WTC11 (cell line): ENCODE measurements at regions not wholly inside any gene's neighbourhood (a gene's known extent, or its start where the extent isn't known, plus 50 kb on each side); places are given as distances from the start of the nearest gene placed in this dataset.
A peak's percentile ranks its signal among the peaks of the same experiment; 100 is the strongest.

Experiments used
- ATAC-seq: fragments of 200-7000 bp; cut with Tn5 transposase; 2 replicates; pipeline ENCODE4 v1.10.0; 2021; ENCODE audit warnings: mild to moderate bottlenecking, moderate library complexity
- CTCF ChIA-PET: fragments of 300-600 bp; sonication (Branson Sonifier 250); formaldehyde crosslinking; loops from one replicate; lab custom pipeline; 2021; ENCODE audit warnings: antibody characterized with exemption; lab: Charles Lee
- POLR2A ChIA-PET: fragments of 350-600 bp; sonication (Branson Sonifier 250); formaldehyde crosslinking; loops from one replicate; lab custom pipeline; 2021; ENCODE audit warnings: antibody characterized with exemption; lab: Charles Lee
- DNase-seq: peaks from one replicate; pipeline ENCODE4 v3.0.0; 2021; ENCODE audit warnings: low spot score
- H3K27ac Mint-ChIP-seq: 2 replicates; pipeline ENCODE4 v1.8.0; 2021; ENCODE audit warnings: mixed read lengths
- H3K27me3 Mint-ChIP-seq: 2 replicates; pipeline ENCODE4 v1.8.0; 2021; ENCODE audit warnings: low read depth, mild to moderate bottlenecking, moderate library complexity, mixed read lengths
- H3K36me3 Mint-ChIP-seq: 2 replicates; pipeline ENCODE4 v1.8.0; 2021; ENCODE audit warnings: mixed read lengths
- H3K4me1 Mint-ChIP-seq: 2 replicates; pipeline ENCODE4 v1.8.0; 2022; ENCODE audit warnings: mixed read lengths
- H3K4me3 Mint-ChIP-seq: 2 replicates; pipeline ENCODE4 v1.8.0; 2021; ENCODE audit warnings: mild to moderate bottlenecking, moderate library complexity, mixed read lengths
- H3K9me3 Mint-ChIP-seq: 2 replicates; pipeline ENCODE4 v1.8.0; 2021; ENCODE audit warnings: mixed read lengths
- AR ChIP-seq: fragments of 250-450 bp; sonication (Bioruptor Pico); IDR thresholded peaks from 2 replicates; pipeline ENCODE4 v1.9.0; 2021; ENCODE audit warnings: mild to moderate bottlenecking
- CDX4 ChIP-seq: fragments of 250-450 bp; sonication (Bioruptor Pico); IDR thresholded peaks from 2 replicates; pipeline ENCODE4 v1.9.0; 2021; ENCODE audit warnings: moderate library complexity, mild to moderate bottlenecking, inconsistent platforms, borderline replicate concordance
- FOXK1 ChIP-seq: sonication (generic); formaldehyde crosslinking; IDR thresholded peaks from 2 replicates; pipeline ENCODE4 v1.8.0; 2022; ENCODE audit warnings: mild to moderate bottlenecking, moderate library complexity, missing genetic modification reagents
- GTF2I ChIP-seq: fragments of 250-450 bp; sonication (Bioruptor Pico); conservative IDR thresholded peaks from 2 replicates; pipeline ENCODE4 v1.4.0; 2021; ENCODE audit warnings: mild to moderate bottlenecking
- MLX ChIP-seq: sonication (generic); formaldehyde crosslinking; IDR thresholded peaks from 2 replicates; pipeline ENCODE4 v1.8.1; 2023; ENCODE audit warnings: mild to moderate bottlenecking, missing genetic modification reagents, moderate library complexity
- NR1H2 ChIP-seq: sonication (generic); formaldehyde crosslinking; IDR thresholded peaks from 2 replicates; pipeline ENCODE4 v1.9.0; 2021; ENCODE audit warnings: mild to moderate bottlenecking, moderate library complexity, missing genetic modification reagents
- NR2C2 ChIP-seq: sonication (generic); formaldehyde crosslinking; IDR thresholded peaks from 2 replicates; pipeline ENCODE4 v1.8.0; 2022; ENCODE audit warnings: mild to moderate bottlenecking, missing genetic modification reagents
- NR3C1 ChIP-seq: sonication (generic); formaldehyde crosslinking; conservative IDR thresholded peaks from 2 replicates; pipeline ENCODE4 v1.8.1; 2023; ENCODE audit warnings: low read depth, mild to moderate bottlenecking, missing genetic modification reagents
- OVOL2 ChIP-seq: fragments of 250-450 bp; sonication (Bioruptor Pico); IDR thresholded peaks from 2 replicates; pipeline ENCODE4 v1.9.0; 2021; ENCODE audit warnings: mild to moderate bottlenecking, borderline replicate concordance
- TCF7 ChIP-seq: sonication (generic); formaldehyde crosslinking; IDR thresholded peaks from 2 replicates; pipeline ENCODE4 v1.8.0; 2022; ENCODE audit warnings: mild to moderate bottlenecking, low read depth, missing genetic modification reagents, moderate library complexity
- ZMAT4 ChIP-seq: fragments of 250-450 bp; sonication (Bioruptor Pico); IDR thresholded peaks from 2 replicates; pipeline ENCODE4 v1.9.0; 2021; ENCODE audit warnings: mild to moderate bottlenecking
- ZNF121 ChIP-seq: sonication (generic); formaldehyde crosslinking; IDR thresholded peaks from 2 replicates; pipeline ENCODE4 v1.8.0; 2023; ENCODE audit warnings: missing genetic modification reagents
- ZNF219 ChIP-seq: sonication (generic); formaldehyde crosslinking; IDR thresholded peaks from 2 replicates; pipeline ENCODE4 v1.8.0; 2023; ENCODE audit warnings: missing genetic modification reagents, mild to moderate bottlenecking, borderline replicate concordance
- ZNF396 ChIP-seq: fragments of 250-450 bp; sonication (Bioruptor Pico); IDR thresholded peaks from 2 replicates; pipeline ENCODE4 v1.8.0; 2021; ENCODE audit warnings: mild to moderate bottlenecking, moderate library complexity, borderline replicate concordance
- ZNF416 ChIP-seq: fragments of 250-450 bp; sonication (Bioruptor Pico); IDR thresholded peaks from 2 replicates; pipeline ENCODE4 v1.9.0; 2021; ENCODE audit warnings: mild to moderate bottlenecking, inconsistent platforms
- TF ChIP-seq, protein P1 (sequence below): sonication (generic); formaldehyde crosslinking; IDR thresholded peaks from 2 replicates; pipeline ENCODE4 v1.8.1; 2023; ENCODE audit warnings: mild to moderate bottlenecking, missing genetic modification reagents
- TF ChIP-seq, protein P2 (sequence below): sonication (generic); formaldehyde crosslinking; IDR thresholded peaks from 2 replicates; pipeline ENCODE4 v1.8.1; 2022; ENCODE audit warnings: mild to moderate bottlenecking, missing genetic modification reagents, moderate library complexity, borderline replicate concordance
- TF ChIP-seq, protein P3 (sequence below): sonication (generic); formaldehyde crosslinking; IDR thresholded peaks from 2 replicates; pipeline ENCODE4 v1.8.0; 2022; ENCODE audit warnings: mild to moderate bottlenecking, missing genetic modification reagents
- TF ChIP-seq, protein P4 (sequence below): sonication (generic); formaldehyde crosslinking; IDR thresholded peaks from 2 replicates; pipeline ENCODE4 v1.8.0; 2022; ENCODE audit warnings: mild to moderate bottlenecking, missing genetic modification reagents

DNA sequence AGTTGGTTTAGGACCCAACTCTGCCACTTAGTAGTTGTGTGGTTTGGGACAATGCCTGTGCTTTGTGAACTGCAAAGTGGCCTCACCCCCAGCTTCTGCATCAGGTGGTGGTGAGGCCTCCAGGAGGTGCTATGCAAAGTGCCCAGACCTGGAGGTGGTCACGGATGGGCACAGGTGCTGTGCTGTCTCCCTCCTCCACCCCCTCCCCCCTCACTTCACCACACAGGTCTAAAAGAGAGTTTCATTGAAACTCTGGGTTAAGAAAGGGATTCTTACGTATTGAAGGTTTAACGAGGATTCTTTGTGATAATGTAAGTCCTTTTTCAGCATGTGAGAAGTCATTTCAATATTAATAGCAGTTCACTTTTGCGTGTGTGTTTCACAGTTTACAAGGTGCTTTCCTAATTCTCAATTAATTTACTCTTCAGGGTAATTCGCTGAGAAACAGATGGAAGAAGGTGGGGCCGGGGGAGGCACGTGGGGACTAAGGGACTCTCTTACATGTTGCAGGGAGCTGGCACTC lies 369.9 kb downstream of the LPIN1 start:
- CTCF ChIA-PET = no interaction called here
- no peak overlapping the region for H3K4me3 Mint-ChIP-seq
- no peak for TF ChIP-seq OVOL2 (CRISPR knock-in tag)
- POLR2A ChIA-PET = interaction anchor here (1.2 kb wide), 1 partner anchor 20 kb away, joined by 5 read pairs; no protein-coding TSS in a partner anchor
- ATAC-seq (peak; percentile 39; the same call in 1 of the 2 replicates), DNase-seq (no peak)
- peaks cover 11% of the 10 kb centered on the region for H3K4me1 Mint-ChIP-seq
- H3K36me3 Mint-ChIP-seq = no peaks in the 10 kb centered on the region
- H3K27me3 Mint-ChIP-seq = no peaks in the 10 kb centered on the region; the same call in 1 of the 2 replicates
- no peaks in the 10 kb centered on the region; the same call in 1 of the 2 replicates for H3K9me3 Mint-ChIP-seq
- H3K27ac Mint-ChIP-seq = no peak overlapping the region

GRCh38 chr2:12119841-12120240 lies 373.4 kb downstream of the LPIN1 start:
- Mint-ChIP-seq H3K36me3 (no peaks in the 10 kb centered on the region), H3K4me1 (peaks cover 8% of the 10 kb centered on the region), H3K9me3 (no peaks in the 10 kb centered on the region; the same call in 1 of the 2 replicates), H3K4me3 (no peak overlapping the region), H3K27ac (no peak overlapping the region), H3K27me3 (no peaks in the 10 kb centered on the region; the same call in 1 of the 2 replicates)
- ATAC-seq (no peak), DNase-seq (no peak)
- TF ChIP-seq NR1H2 (CRISPR knock-in tag) (no peak), ZNF416 (CRISPR knock-in tag) (no peak), ZNF219 (no peak), GTF2I (CRISPR knock-in tag) (no peak), FOXK1 (CRISPR knock-in tag) (no peak), TCF7 (CRISPR knock-in tag) (no peak), ZNF396 (CRISPR knock-in tag) (no peak)
- TF ChIP-seq, protein P1, sequence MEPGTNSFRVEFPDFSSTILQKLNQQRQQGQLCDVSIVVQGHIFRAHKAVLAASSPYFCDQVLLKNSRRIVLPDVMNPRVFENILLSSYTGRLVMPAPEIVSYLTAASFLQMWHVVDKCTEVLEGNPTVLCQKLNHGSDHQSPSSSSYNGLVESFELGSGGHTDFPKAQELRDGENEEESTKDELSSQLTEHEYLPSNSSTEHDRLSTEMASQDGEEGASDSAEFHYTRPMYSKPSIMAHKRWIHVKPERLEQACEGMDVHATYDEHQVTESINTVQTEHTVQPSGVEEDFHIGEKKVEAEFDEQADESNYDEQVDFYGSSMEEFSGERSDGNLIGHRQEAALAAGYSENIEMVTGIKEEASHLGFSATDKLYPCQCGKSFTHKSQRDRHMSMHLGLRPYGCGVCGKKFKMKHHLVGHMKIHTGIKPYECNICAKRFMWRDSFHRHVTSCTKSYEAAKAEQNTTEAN (CRISPR knock-in tag) = no peak
- CTCF ChIA-PET = no interaction called here
- POLR2A ChIA-PET = no interaction called here

DNA sequence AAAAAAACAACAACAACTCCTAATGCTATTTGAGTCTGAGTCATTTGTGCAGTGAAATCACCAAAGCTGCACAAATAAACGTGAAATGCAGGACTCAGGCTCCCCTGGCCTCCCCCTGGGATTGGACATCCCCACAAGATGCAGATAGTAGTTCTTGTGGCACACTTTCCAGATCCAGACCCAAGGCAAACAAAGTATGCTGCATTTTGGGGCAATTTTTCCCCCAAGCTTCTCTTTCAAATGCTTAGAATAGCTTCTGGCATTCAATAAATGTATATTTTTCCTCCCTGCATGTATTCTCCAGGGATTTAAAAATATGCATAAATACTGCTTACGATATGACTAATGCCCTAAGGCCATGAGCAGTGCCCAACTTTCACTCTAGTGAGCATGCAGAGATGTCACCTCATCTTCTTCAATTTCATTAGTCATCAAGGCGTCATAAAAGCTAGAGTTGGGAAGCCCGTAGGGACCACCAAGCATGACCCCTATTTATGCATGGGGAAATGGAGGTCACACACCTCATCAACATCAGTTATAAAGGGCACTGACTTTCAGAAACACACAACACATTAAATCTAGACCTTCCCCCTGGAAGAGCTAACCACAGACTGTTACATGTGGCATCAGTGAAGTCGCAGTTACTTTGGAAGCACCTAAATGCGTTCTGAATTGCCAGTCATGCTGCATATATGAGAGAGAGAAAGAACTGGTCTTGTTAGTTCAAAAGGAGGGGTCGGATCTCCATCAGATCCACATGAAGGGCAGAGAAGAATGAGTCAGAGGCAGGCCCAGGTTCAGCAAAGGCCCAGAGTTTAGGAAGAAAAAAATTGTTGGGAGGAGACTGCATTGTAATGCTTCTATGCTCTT lies 374.1 kb downstream of the LPIN1 start:
- ATAC-seq = no peak
- Mint-ChIP-seq H3K27me3 (no peaks in the 10 kb centered on the region; the same call in 1 of the 2 replicates), H3K9me3 (no peaks in the 10 kb centered on the region), H3K27ac (no peak overlapping the region), H3K36me3 (no peaks in the 10 kb centered on the region), H3K4me1 (peaks cover 8% of the 10 kb centered on the region), H3K4me3 (no peak overlapping the region)
- TF ChIP-seq ZMAT4 (CRISPR knock-in tag) = no peak
- no peak for TF ChIP-seq MLX (CRISPR knock-in tag)
- CTCF ChIA-PET = no interaction called here
- no peak for DNase-seq
- POLR2A ChIA-PET = no interaction called here

DNA sequence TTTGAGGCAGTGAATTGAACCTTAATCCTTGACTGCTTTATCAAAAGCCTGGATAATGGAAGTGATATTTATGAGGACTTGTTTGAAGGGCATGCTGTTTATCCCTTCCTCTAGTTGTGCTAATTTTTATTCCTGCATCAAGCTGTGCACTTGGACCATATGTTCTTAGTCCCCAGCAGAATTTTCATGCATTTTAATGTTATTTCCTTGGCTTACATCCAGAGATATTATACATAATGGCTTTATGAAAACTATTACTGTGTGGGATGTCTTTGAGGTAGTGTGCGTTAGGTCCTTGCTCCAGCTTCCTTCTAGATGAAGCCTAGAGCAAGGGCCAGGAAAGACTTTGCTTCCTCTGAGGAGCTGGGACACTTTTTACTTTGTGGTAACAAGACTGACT lies 378.4 kb downstream of the LPIN1 start:
- POLR2A ChIA-PET = no interaction called here
- no peak for DNase-seq
- Mint-ChIP-seq H3K27me3 (no peaks in the 10 kb centered on the region; the same call in 1 of the 2 replicates), H3K4me3 (no peak overlapping the region), H3K27ac (no peak overlapping the region), H3K9me3 (peaks cover 8% of the 10 kb centered on the region), H3K4me1 (peaks cover 7% of the 10 kb centered on the region), H3K36me3 (no peaks in the 10 kb centered on the region)
- CTCF ChIA-PET = no interaction called here
- no peak for ATAC-seq
- TF ChIP-seq AR (no peak), ZNF121 (CRISPR knock-in tag) (no peak), CDX4 (CRISPR knock-in tag) (no peak), NR2C2 (no peak), ZNF416 (CRISPR knock-in tag) (no peak), NR3C1 (no peak)
- TF ChIP-seq, protein P2, sequence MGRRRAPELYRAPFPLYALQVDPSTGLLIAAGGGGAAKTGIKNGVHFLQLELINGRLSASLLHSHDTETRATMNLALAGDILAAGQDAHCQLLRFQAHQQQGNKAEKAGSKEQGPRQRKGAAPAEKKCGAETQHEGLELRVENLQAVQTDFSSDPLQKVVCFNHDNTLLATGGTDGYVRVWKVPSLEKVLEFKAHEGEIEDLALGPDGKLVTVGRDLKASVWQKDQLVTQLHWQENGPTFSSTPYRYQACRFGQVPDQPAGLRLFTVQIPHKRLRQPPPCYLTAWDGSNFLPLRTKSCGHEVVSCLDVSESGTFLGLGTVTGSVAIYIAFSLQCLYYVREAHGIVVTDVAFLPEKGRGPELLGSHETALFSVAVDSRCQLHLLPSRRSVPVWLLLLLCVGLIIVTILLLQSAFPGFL (CRISPR knock-in tag) = no peak
- TF ChIP-seq, protein P3, sequence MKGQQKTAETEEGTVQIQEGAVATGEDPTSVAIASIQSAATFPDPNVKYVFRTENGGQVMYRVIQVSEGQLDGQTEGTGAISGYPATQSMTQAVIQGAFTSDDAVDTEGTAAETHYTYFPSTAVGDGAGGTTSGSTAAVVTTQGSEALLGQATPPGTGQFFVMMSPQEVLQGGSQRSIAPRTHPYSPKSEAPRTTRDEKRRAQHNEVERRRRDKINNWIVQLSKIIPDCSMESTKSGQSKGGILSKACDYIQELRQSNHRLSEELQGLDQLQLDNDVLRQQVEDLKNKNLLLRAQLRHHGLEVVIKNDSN (CRISPR knock-in tag) = no peak
- TF ChIP-seq, protein P4, sequence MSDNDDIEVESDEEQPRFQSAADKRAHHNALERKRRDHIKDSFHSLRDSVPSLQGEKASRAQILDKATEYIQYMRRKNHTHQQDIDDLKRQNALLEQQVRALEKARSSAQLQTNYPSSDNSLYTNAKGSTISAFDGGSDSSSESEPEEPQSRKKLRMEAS (CRISPR knock-in tag) = no peak
